GM19397 (cell line): ENCODE measurements at regions not wholly inside any gene's neighbourhood (a gene's known extent, or its start where the extent isn't known, plus 50 kb on each side); places are given as distances from the start of the nearest gene placed in this dataset.

ENCODE experiments used
- ATAC-seq: cut with Tn5 transposase; IDR thresholded peaks from one replicate; pipeline ENCODE4 v1.9.1; 2021; ENCODE audit warnings: mild to moderate bottlenecking, moderate library complexity; ENCODE audit not compliant: unreplicated experiment

- no peak for ATAC-seq
Measured at GRCh38 chr9:118561051-118561450, 808.2 kb downstream of the BRINP1 start.

DNA sequence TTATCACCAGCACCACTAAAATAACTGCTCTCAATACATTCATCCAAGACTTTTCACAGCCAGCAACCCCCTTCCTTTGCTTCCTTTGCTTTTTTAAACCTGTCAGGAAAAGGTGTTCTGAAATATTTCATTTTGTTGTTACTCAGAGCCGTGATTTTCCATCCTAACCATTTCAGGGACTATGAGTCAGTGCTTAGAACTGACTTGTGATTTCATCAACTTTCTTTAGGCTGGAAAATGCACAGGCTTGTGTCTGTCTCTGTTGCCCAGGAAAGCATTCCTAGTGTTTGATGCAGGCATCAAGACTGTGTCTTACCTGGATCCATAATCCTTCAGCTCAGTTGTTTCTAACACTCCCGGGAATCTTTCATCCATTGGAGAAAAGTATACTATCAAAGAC, 805.6 kb downstream of the BRINP1 start:
- no peak for ATAC-seq

GRCh38 chr9:118567861-118568260, 801.4 kb downstream of the BRINP1 start:
- ATAC-seq: no peak

GRCh38 chr9:118568704-118569103, 800.5 kb downstream of the BRINP1 start:
- ATAC-seq: no peak

DNA sequence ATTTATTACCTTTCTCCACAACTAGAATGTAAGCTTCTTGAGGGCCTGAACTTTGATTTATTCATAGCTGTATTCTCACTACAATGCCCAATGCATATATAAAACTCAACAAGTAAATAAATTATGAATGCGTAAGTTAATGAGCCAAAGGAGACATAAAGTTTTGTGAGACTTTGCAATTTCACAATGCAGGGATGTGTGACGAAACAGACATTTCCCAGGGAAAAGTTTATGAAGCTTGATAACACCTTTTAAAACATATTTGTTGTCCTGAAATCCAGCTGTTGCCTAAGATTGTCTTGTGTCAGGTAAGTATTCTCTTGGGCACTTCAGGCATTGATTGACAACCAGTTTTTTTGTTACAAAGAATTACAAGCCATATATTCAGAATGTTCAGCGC, 800.1 kb downstream of the BRINP1 start:
- ATAC-seq: no peak

DNA sequence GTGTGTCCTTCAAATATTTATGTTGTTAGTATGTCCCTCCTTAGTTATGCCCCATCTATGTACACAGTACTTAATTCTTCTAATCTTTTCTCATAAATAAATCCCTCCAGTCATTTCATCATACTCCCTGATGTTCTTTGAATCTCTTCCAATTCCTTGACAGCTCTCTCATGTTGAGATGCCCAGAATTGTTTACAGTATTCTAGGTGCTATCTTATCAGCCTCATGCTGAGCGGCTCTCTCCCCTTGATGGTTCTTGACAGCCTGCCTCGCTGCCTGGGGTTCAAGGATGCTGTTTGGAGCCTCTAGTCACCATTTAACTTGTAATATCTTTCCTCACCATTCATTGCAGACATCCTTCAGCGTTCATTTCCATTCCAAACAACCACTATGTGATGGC, 799.2 kb downstream of the BRINP1 start:
- ATAC-seq: no peak

DNA sequence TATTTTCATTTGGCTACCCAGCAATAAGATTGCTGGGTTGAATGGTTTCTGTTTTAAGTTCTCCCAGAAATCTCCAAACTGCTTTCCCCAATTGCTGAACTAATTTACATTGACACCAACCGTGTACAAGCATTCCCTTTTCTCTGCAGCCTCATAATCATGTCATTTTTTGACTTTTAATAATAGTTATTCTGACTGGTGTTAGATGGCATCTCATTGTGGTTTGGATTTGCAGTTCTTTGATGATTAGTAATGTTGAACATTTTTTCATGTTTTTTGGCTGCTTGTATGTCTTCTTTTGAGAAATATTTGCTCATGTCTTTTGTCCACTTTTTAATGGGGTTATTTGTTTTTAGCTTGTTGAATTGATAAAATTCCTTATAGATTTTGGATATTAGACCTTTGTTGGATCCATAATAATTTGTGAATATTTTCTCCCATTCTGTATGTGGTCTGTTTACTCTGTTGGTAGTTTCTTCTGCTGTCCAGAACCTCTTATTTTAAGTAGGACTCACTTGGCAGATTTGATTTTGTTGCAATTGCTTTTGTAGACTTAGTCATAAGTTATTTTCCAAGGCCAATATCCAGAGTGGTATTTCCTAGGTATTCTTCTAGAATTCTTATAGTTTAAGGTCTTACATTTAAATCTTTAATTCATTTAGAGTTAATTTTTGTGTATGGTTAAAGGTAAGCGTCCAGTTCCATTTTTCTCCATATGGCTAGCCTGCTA, 793.7 kb downstream of the BRINP1 start:
- ATAC-seq: no peak

DNA sequence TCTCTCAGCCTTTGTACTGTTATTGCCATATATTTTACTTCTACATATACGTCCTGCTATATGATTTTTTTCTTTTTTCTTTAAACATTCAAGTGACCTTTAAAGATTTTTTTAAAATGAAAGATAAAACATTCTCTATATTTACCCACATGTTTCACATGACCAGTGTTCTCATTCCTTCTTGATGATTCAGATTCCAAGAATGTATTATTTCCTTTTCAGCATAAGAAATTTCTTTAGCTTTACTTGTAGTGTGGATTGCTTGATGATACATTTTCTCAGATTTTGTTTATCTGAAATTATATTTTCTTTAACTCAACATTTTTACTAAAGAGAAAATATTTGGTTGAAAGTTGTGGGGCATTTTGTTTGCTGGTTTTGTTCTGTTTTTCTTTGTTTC, 792.1 kb downstream of the BRINP1 start:
- no peak for ATAC-seq

- no peak for ATAC-seq
Measured at GRCh38 chr9:118578467-118578866, 790.8 kb downstream of the BRINP1 start.

DNA sequence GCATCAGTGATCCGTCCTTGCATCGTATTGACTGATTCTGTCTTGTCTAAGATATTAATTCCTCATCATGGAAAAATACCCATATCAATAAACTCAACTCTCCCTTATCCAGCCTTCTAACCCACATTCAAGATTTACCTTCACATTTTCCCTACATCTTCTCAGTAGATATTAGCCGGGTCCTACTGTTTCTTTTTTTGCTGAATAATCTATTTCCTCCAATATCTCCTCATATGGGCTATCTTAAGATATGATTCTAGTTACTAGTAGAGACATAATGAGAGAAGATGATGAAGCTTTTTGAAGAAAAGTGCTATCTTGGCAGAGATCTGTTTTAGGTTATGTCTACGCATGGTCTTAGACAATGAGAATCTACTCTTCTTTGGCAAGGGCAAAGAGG, 785.8 kb downstream of the BRINP1 start:
- ATAC-seq: no peak

- no peak for ATAC-seq
Measured at GRCh38 chr9:118586978-118587377, 782.3 kb downstream of the BRINP1 start.

DNA sequence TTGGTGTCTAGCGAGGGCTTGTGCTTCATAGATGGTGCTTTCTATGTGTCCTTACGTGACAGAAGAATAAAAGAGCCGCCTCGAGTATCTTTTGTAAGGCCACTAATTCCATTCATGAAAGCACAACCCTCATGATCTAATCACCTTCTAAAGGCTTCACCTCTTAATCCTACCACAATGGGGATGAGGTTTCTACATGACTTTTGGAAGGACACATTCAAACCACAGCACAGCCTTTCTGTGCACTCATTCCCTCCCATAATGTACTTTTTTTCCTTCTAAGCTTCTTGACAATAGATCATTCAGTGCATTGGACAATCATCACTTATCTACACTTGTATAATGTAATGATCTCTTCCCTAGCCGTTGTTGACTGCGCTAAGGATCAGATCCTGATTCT, 774.8 kb downstream of the BRINP1 start:
- no peak for ATAC-seq

DNA sequence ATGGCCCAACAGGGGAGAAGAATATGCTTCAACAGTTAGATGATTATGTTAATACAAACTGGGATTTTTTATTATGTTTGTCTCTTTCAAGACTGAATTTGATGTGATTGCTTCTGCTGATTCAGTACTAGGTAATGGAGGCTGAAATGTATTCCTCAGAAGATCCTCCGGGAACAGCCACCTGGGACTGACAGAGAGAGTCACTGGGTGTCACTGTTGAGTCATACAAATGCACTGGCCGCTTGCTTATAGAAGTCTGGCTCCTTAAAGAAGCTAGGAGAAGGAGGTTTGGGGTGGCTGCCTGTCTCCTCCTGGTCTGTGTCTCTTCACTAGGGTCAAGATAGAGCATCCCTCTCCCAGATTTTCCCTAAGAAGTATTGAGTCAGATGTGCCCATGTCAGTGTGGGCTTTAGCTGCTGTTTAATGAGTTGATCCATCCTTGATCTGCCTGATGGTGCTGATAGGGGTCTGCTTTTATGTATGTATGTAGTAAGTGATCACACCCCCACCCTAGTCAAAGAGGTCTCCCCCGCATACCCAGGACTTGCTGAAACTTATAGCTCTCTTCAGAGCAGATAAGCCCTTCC, 773.4 kb downstream of the BRINP1 start:
- ATAC-seq: no peak

DNA sequence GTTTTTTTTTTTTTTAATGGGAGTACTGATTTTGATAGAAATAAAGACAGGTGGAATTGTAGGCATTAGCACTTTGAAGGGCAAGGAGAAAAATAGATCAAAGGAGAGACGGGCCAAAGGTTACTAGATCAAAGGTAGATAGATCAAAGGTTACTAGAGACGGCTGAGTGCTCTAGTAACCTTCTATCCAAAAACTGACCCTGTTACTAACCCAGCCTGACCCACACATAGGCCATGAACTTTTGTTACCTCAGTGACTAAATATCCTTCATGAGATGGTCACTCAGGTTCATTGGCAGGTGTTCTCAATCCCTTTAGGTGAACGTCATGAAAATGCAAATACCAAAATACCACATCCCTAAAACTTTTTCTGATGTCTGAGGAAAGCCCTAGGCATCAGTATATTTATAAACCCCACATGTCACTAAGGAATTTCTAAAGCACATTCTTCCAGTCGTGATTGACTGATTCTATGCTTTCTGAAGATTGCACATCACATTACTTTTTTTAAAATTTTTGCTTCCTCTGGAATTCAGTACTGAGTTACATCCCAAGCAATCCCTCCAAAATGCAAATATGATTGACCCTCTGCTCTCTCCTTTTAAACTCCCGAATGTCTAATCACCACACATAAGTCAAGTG, 772.7 kb downstream of the BRINP1 start:
- ATAC-seq: no peak

- ATAC-seq: no peak
Measured at GRCh38 chr9:118606668-118607067, 762.6 kb downstream of the BRINP1 start.

DNA sequence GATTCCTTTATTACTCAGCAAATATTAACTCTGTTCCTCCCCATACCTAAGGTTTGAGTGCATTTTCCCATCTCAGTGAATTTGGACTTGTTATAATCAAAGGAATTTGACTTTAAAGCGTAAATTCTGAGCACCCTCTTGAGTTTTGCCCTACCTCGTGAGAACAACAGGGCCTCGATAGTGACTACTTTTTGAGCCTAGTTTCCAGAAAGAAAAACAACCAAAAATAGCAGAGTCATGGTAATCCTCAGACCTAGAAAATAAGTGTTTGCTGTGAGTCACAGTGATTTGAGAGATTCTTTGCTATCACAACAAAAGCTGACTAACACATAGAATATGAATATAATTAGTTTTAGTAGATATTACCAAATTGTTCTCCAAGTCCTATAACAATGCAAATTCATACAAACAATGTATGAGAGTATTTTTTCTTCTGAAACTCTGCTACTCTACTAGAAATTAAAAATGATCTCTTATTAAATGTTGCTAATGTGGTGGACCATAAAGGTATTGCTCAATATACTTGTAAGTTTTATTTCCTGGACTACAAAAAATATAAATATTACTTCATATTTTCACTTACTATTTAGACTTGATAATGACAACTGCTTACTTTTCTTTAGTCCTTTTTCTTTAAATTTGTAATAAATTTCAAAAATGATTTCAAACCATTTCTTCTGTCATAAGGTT, 759.7 kb downstream of the BRINP1 start:
- ATAC-seq: no peak

DNA sequence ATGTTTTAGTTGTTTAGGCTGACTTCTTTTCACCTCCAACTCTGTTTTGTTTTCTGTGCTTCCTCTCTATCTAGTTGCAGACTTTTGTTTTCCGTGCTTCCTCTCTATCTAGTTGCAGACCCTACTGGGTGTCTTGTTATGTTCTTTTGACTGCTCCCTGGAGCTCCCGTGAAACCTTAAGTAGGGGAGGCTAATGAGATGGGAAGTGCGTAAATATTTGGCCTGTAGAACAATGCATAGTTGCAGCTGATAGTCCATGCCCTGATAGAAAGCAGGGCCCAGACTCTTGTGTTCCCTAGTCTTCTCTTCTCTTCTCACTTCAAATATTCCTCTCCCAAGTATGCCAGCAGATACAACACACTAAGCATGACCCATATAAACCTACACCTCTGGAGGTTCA, 757.0 kb downstream of the BRINP1 start:
- no peak for ATAC-seq

DNA sequence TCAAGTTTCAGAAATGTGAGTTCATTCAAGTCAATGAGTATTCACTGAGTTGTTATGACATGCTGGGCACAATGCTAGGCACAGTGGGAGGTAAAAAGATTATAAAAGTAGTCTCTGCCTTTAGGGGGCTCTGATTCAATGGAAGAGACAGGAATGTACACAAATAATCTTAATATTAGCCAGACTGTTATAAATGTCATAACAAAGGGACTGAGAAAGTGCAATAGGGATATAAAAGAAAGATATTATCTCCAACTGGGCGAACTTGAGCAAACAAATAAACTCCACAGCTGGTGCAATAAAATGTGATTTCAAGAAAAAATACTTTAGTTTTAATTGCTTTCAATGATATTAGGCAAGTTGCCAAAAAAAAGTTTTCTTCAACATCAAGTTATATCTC, 755.2 kb downstream of the BRINP1 start:
- no peak for ATAC-seq

DNA sequence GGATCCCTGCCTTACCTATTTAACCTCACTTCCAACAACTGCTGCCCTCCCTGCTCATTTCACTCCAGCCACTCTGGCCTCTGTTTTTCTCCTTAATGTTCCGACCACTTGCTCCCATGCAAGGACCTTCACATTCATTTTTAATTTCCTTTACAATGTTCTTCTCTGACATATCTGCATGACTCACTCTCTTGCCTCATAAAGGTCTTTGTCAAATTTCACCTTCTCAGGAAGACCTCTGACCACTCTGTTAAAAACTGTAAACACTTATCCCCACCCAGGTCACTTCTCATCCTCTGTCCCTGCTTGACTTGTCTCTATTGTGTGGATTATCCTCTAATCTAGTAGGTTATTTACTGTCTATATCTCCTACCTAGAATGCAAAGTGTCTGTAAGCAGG, 751.2 kb downstream of the BRINP1 start:
- ATAC-seq: no peak

DNA sequence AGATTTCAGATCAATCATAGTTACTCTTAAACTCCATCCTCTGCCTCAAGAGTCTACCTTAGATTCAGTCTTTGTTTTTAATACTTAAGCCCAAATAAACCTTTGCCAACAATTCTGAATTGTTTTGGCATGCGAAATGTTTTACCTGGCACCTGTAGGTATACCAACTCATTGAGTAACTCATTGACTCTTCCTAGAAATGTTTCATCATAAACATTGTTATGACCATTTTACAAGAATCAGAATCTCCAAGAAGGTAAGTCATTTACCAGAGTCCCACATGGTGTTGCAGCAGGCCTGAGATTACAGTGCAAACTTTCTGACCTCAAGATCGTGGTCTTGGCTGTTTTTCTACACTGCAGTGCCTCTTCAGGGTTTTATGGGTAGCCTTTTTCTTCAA, 750.4 kb downstream of the BRINP1 start:
- no peak for ATAC-seq

- ATAC-seq: no peak
Measured at GRCh38 chr9:118624608-118625007, 744.6 kb downstream of the BRINP1 start.

- ATAC-seq: no peak
Measured at GRCh38 chr9:118630079-118630478, 739.2 kb downstream of the BRINP1 start.
